Sigmoid colon (tissue), 6 donors: ENCODE measurements at regions not wholly inside any gene's neighbourhood (a gene's known extent, or its start where the extent isn't known, plus 50 kb on each side); places are given as distances from the start of the nearest gene placed in this dataset.

ENCODE experiments used
- DNase-seq: peaks from one replicate; pipeline ENCODE4 v3.0.0-alpha.2; 2019
- H3K27ac ChIP-seq, 4 donors: fragments of 200-600 bp; sonication (generic); one replicate each; pipeline ENCODE4 v1.5.1; 2016 to 2019; ENCODE audit warnings: mild to moderate bottlenecking in 1 of 4
- H3K27me3 ChIP-seq, 3 donors: fragments of 200-600 bp; sonication (generic); one replicate each; pipeline ENCODE4 v1.5.1; 2019; ENCODE audit warnings: mild to moderate bottlenecking in 1 of 3
- H3K36me3 ChIP-seq, 4 donors: fragments of 200-600 bp; sonication (generic); one replicate each; pipeline ENCODE4 v1.5.1; 2016 to 2019
- H3K4me1 ChIP-seq, 4 donors: fragments of 200-600 bp; sonication (generic); one replicate each; pipeline ENCODE4 v1.5.1; 2017 to 2019
- H3K4me3 ChIP-seq, 4 donors: fragments of 200-600 bp; sonication (generic); one replicate each; pipeline ENCODE4 v1.5.1; 2017 to 2019; ENCODE audit warnings: mild to moderate bottlenecking in 2 of 4, moderate library complexity in 1 of 4
- H3K9me3 ChIP-seq, 4 donors: fragments of 200-600 bp in 3 of 4; sonication (generic) in 3 of 4; one replicate each; pipeline versions ENCODE4 v1.5.1 to v1.6.1; 2013 to 2019
- EP300 ChIP-seq, 4 donors: sonication (generic); formaldehyde crosslinking; IDR thresholded peaks; one replicate each; pipeline ENCODE4 v1.6.1; 2017; ENCODE audit warnings: antibody characterized with exemption in 4 of 4
- POLR2A ChIP-seq, 2 donors: fragments of 450-650 bp; IDR thresholded peaks; one replicate each; pipeline ENCODE4 v1.6.1; 2016; ENCODE audit warnings: antibody characterized with exemption in 2 of 2, mild to moderate bottlenecking in 2 of 2, moderate library complexity in 2 of 2
- POLR2AphosphoS5 ChIP-seq, 4 donors: sonication (generic); formaldehyde crosslinking; IDR thresholded peaks; one replicate each; pipeline ENCODE4 v1.6.1; 2017; ENCODE audit warnings: antibody characterized with exemption in 4 of 4
- WGBS, 2 donors: extraction: QIAGEN DNeasy Blood & Tissue Kit; methylation state at CpG; one replicate each; pipeline ENCODE4 v1.1.7; 2013; 5-methylcytosine and 5-hydroxymethylcytosine counted together
- intact Hi-C: fragments of 100-400 bp; cut with DNase I; formaldehyde crosslinking; loops from one replicate; pipeline ENCODE4 v1.15.1; 2023
- TF ChIP-seq, protein P1 (sequence below), 4 experiments: fragments of 450-650 bp in 3 of 4; fragments of 200-600 bp in 1 of 4; IDR thresholded peaks; one replicate each; pipeline ENCODE4 v1.5.1; 2016 to 2019; ENCODE audit warnings: antibody characterized with exemption in 4 of 4, mild to moderate bottlenecking in 3 of 4, moderate library complexity in 2 of 4
- donor health status: healthy with polysubstance abuse.
- donor health status: healthy.

DNA sequence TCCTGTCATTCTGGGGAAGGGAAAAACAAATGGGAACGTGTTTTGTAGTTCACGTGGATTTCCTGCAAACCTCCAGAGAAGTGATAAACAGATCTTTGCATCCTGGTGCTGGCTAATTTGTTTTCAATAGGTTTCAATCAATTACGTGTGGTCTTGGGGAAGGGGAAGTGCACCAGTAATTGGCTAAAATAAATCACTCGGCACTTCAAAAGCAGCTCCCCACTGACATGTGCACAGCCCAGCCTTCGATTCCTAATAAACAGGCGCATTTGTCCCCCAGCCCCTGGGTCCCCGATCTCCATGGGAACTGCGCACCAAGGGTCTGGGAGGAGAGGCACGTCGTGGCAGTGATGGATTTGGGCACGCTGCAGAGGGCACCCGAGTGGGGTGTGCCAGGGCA, 112.9 kb upstream of the GSE1 start:
- Histone ChIP-seq H3K4me1 (no peaks in the 10 kb centered on the region), H3K36me3 (no peaks in the 10 kb centered on the region), H3K27ac (no peak overlapping the region), H3K9me3 (no peaks in the 10 kb centered on the region), H3K4me3 (no peak overlapping the region), H3K27me3 (no peaks in the 10 kb centered on the region)
- TF ChIP-seq, protein P1, sequence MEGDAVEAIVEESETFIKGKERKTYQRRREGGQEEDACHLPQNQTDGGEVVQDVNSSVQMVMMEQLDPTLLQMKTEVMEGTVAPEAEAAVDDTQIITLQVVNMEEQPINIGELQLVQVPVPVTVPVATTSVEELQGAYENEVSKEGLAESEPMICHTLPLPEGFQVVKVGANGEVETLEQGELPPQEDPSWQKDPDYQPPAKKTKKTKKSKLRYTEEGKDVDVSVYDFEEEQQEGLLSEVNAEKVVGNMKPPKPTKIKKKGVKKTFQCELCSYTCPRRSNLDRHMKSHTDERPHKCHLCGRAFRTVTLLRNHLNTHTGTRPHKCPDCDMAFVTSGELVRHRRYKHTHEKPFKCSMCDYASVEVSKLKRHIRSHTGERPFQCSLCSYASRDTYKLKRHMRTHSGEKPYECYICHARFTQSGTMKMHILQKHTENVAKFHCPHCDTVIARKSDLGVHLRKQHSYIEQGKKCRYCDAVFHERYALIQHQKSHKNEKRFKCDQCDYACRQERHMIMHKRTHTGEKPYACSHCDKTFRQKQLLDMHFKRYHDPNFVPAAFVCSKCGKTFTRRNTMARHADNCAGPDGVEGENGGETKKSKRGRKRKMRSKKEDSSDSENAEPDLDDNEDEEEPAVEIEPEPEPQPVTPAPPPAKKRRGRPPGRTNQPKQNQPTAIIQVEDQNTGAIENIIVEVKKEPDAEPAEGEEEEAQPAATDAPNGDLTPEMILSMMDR (IDR thresholded peaks at IDR 0.05) = no peak
- TF ChIP-seq POLR2A (IDR thresholded peaks at IDR 0.05) (no peak), POLR2AphosphoS5 (IDR thresholded peaks at IDR 0.05) (no peak), EP300 (IDR thresholded peaks at IDR 0.05) (no peak)
- intact Hi-C loops = no loop called here
- 89 to 90% methylated on average over 12 of the region's 12 CpGs for WGBS, 2 donors
- DNase-seq = no peak

DNA sequence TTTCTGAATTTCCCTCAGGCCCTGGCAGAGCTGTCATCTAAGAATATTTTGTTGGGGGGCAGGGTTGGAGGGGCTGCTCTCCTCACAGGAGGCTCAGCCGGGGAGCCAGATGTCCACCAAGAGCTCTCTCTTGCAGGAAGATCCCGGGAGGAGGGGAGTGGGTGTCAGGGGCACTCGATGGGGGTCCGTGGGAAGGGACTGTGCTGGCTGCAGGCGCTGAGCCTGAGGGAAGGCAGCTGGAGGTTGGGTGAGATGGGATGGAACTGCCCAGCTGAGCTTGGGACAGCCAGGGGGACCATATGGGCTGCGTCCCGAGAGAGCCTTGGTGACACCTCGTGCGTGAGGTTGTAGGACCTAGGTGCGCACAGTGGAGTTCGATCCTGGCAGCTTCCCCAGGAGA, 111.2 kb upstream of the GSE1 start:
- no peaks in the 10 kb centered on the region for H3K4me1 ChIP-seq
- 90 to 94% methylated on average over 11 of the region's 11 CpGs for WGBS, 2 donors
- H3K27me3 ChIP-seq = no peaks in the 10 kb centered on the region

DNA sequence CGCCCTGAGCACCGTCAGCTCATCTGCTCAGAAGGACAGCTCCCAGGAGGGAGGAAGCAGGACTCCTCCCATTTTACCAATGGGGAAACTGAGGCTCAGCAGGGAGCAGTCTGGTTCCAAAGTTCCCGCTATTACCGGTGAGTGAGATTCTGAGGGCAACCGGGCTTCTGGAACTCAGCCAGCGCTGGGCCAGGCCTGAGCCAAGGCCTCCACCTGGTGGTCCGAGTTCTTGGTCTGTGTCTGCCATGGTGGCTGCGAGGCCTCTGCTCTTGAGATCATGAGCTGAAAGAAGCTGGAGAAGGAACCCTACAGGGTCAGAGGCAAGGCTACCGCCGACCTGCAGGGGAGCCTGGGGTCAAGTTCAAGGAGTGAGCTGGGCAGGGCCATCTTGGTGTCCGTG, 110.8 kb upstream of the GSE1 start:
- Histone ChIP-seq H3K4me3 (no peak overlapping the region), H3K27me3 (no peaks in the 10 kb centered on the region), H3K9me3 (no peaks in the 10 kb centered on the region), H3K27ac (no peak overlapping the region), H3K4me1 (no peaks in the 10 kb centered on the region), H3K36me3 (no peaks in the 10 kb centered on the region)
- TF ChIP-seq, protein P1 (IDR thresholded peaks at IDR 0.05) = no peak
- no peak for TF ChIP-seq POLR2AphosphoS5 (IDR thresholded peaks at IDR 0.05)
- no peak for TF ChIP-seq POLR2A (IDR thresholded peaks at IDR 0.05)
- TF ChIP-seq EP300 (IDR thresholded peaks at IDR 0.05) = no peak
- DNase-seq = no peak
- intact Hi-C loops = no loop called here
- WGBS, 2 donors = 84 to 92% methylated on average over 11 of the region's 11 CpGs

More for the DNA sequence above, 111.2 kb upstream of the GSE1 start:
- intact Hi-C loops = no loop called here
- no peaks in the 10 kb centered on the region for H3K36me3 ChIP-seq
- H3K27ac ChIP-seq = no peak overlapping the region
- H3K9me3 ChIP-seq = no peaks in the 10 kb centered on the region
- no peak overlapping the region for H3K4me3 ChIP-seq
- TF ChIP-seq EP300 (IDR thresholded peaks at IDR 0.05) (no peak), POLR2AphosphoS5 (IDR thresholded peaks at IDR 0.05) (no peak), POLR2A (IDR thresholded peaks at IDR 0.05) (no peak)
- TF ChIP-seq, protein P1 (IDR thresholded peaks at IDR 0.05) = no peak
- DNase-seq = no peak

DNA sequence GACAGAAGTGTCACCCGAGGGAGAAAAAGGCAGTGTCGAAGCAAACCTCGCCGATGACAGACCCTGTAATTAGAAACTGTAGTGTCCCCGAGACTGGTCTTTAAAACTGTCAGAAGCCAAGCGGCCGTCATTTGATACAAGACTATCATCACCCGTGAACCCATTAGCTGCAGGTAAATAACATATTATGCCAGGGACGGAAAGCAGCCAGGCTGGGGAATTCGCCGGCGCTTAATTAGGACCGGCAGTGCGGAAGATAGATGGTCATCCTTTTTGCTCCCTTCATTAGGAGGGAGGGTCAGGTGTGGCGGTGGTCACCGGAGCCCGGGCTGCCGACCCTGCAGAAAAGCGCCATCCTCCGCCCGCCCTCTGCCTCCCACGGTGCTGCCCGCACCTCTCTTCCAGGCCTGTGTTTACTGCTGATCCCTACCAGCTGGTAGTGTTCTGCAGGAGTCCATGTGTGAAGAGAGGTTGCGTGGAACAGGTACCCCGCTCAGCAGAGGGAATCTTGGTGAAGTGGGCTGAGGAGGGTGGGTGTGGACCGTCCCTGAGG, 109.4 kb upstream of the GSE1 start:
- no peak overlapping the region for H3K27ac ChIP-seq
- no peaks in the 10 kb centered on the region for H3K36me3 ChIP-seq
- H3K9me3 ChIP-seq = no peaks in the 10 kb centered on the region
- no peaks in the 10 kb centered on the region for H3K27me3 ChIP-seq
- no peak for DNase-seq
- WGBS, 2 donors = 91 to 94% methylated on average over 26 of the region's 26 CpGs
- H3K4me1 ChIP-seq = no peaks in the 10 kb centered on the region
- H3K4me3 ChIP-seq = no peak overlapping the region
- intact Hi-C loops = no loop called here
- no peak for TF ChIP-seq EP300 (IDR thresholded peaks at IDR 0.05)
- TF ChIP-seq POLR2A (IDR thresholded peaks at IDR 0.05) = no peak
- TF ChIP-seq, protein P1 (IDR thresholded peaks at IDR 0.05) = no peak
- no peak for TF ChIP-seq POLR2AphosphoS5 (IDR thresholded peaks at IDR 0.05)

DNA sequence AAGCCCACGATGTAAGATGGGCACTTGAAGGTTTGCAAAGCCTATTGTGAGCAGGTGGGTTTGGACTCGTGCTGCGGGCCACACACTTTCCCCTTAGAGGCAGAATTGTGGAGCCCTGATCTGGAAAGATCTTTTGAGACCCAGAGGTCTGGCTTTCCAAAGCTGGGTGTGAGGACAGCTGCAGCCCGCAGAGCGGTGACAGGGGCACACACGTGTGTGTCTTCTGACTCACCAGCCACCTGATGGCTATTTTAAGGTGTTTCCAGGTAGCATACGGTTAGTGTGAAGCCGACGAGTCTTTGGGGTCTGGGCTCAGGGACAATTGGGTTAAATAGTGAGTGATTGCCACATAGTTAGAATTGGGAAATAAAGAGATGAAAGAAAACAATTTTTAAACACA, 108.9 kb upstream of the GSE1 start:
- H3K4me1 ChIP-seq = no peaks in the 10 kb centered on the region
- no peak overlapping the region for H3K27ac ChIP-seq
- no peak overlapping the region for H3K4me3 ChIP-seq
- no peaks in the 10 kb centered on the region for H3K27me3 ChIP-seq
- H3K9me3 ChIP-seq = no peaks in the 10 kb centered on the region
- no peaks in the 10 kb centered on the region for H3K36me3 ChIP-seq
- intact Hi-C loops = no loop called here
- no peak for DNase-seq
- WGBS, 2 donors = 85% methylated on average over 9 of the region's 9 CpGs
- no peak for TF ChIP-seq EP300 (IDR thresholded peaks at IDR 0.05)
- no peak for TF ChIP-seq POLR2AphosphoS5 (IDR thresholded peaks at IDR 0.05)
- TF ChIP-seq, protein P1 (IDR thresholded peaks at IDR 0.05) = no peak
- TF ChIP-seq POLR2A (IDR thresholded peaks at IDR 0.05) = no peak
